Transverse colon (tissue), 4 donors: ENCODE measurements at regions not wholly inside any gene's neighbourhood (a gene's known extent, or its start where the extent isn't known, plus 50 kb on each side); places are given as distances from the start of the nearest gene placed in this dataset.

Experiments
- DNase-seq: peaks from one replicate; pipeline ENCODE4 v3.0.0-alpha.2; 2019
- H3K27ac ChIP-seq, 4 donors: fragments of 200-600 bp; sonication (generic); 2 replicates each; pipeline ENCODE4 v1.5.1; 2016 to 2018; ENCODE audit warnings: inconsistent platforms in 4 of 4
- H3K27me3 ChIP-seq: fragments of 200-600 bp; sonication (generic); 2 replicates; pipeline ENCODE4 v1.5.1; 2017; ENCODE audit warnings: inconsistent platforms
- H3K36me3 ChIP-seq, 4 donors: fragments of 200-600 bp; sonication (generic); 2 replicates each; pipeline ENCODE4 v1.5.1; 2017 to 2019; ENCODE audit warnings: inconsistent platforms in 4 of 4
- H3K4me1 ChIP-seq, 4 donors: fragments of 200-600 bp; sonication (generic); 2 replicates each; pipeline ENCODE4 v1.5.1; 2017 to 2020; ENCODE audit warnings: inconsistent platforms in 4 of 4
- H3K4me3 ChIP-seq, 4 donors: fragments of 200-600 bp; sonication (generic); 1 replicate in 1 of 4; 2 replicates in 3 of 4; pipeline versions ENCODE4 v1.5.1 to v1.6.1; 2017 to 2019; ENCODE audit warnings: inconsistent platforms in 4 of 4
- H3K9me3 ChIP-seq, 2 donors: fragments of 200-600 bp; sonication (generic); 2 replicates each; pipeline ENCODE4 v1.5.1; 2017 to 2019; ENCODE audit warnings: inconsistent platforms in 2 of 2
- CTCF ChIP-seq, 5 experiments: fragments of 200-600 bp in 3 of 5; fragments of 450-650 bp in 2 of 5; sonication (generic) in 3 of 5; IDR thresholded peaks; 1 replicate in 2 of 5; 2 replicates in 3 of 5; pipeline ENCODE4 v1.5.1; 2016 to 2017; ENCODE audit warnings: antibody characterized with exemption in 5 of 5, inconsistent platforms in 3 of 5, mild to moderate bottlenecking in 2 of 5, moderate library complexity in 1 of 5
- EP300 ChIP-seq: sonication (generic); formaldehyde crosslinking; IDR thresholded peaks from one replicate; pipeline ENCODE4 v1.6.1; 2017; ENCODE audit warnings: antibody characterized with exemption, low read depth
- POLR2A ChIP-seq: fragments of 450-650 bp; IDR thresholded peaks from one replicate; pipeline ENCODE4 v1.6.1; 2016; ENCODE audit warnings: antibody characterized with exemption, mild to moderate bottlenecking, moderate library complexity
- POLR2AphosphoS5 ChIP-seq, 3 donors: sonication (generic); formaldehyde crosslinking; IDR thresholded peaks; one replicate each; pipeline ENCODE4 v1.6.1; 2016; ENCODE audit warnings: antibody characterized with exemption in 3 of 3
- WGBS, 2 donors: methylation state at CpG; one replicate each; pipeline ENCODE4 v1.1.5; 2018; ENCODE audit warnings: low coverage in 1 of 2; 5-methylcytosine and 5-hydroxymethylcytosine counted together
- in situ Hi-C, 4 donors: fragments of 200-750 bp; cut with MboI; loops; one replicate each; pipeline versions ENCODE4 v1.15.0 to v1.15.1; 2017; ENCODE audit warnings: low sequenced_read_pairs in 3 of 4, low pct_ligation_motif_present in 1 of 4, low pct_unique_long_range_greater_than_20kb in 1 of 4
- intact Hi-C: fragments of 100-400 bp; cut with DNase I; formaldehyde crosslinking; loops from one replicate; pipeline ENCODE4 v1.15.1; 2023; ENCODE audit warnings: low total_unique reads

- WGBS, 2 donors = 76% methylated on average over 6 of the region's 6 CpGs; no CpG with 5 or more reads in 1 of the 2 donors
- no peak overlapping the region for H3K27ac ChIP-seq
Measured at GRCh38 chr20:22944936-22945335, 90.2 kb upstream of the SSTR4 start.

GRCh38 chr20:22946596-22946995 is 88.5 kb upstream of the SSTR4 start:
- Histone ChIP-seq H3K36me3 (no peaks in the 10 kb centered on the region), H3K27ac (no peak overlapping the region), H3K27me3 (no peaks in the 10 kb centered on the region), H3K4me1 (no peaks in the 10 kb centered on the region), H3K4me3 (no peak overlapping the region), H3K9me3 (no peaks in the 10 kb centered on the region)
- in situ Hi-C loops (no loop called here), intact Hi-C loops (no loop called here)
- DNase-seq = no peak
- 32 to 60% methylated on average over 1 to 2 of the region's 2 CpGs for WGBS, 2 donors
- TF ChIP-seq CTCF (IDR thresholded peaks at IDR 0.05) (no peak), POLR2A (no peak), POLR2AphosphoS5 (IDR thresholded peaks at IDR 0.05) (no peak), EP300 (no peak)

More at GRCh38 chr20:22944936-22945335, 90.2 kb upstream of the SSTR4 start:
- H3K4me1 ChIP-seq = no peaks in the 10 kb centered on the region
- no peaks in the 10 kb centered on the region for H3K27me3 ChIP-seq
- H3K9me3 ChIP-seq = no peaks in the 10 kb centered on the region
- no peaks in the 10 kb centered on the region for H3K36me3 ChIP-seq
- no peak for DNase-seq
- no peak overlapping the region for H3K4me3 ChIP-seq
- in situ Hi-C loops = no loop called here
- TF ChIP-seq EP300 (no peak), POLR2A (no peak), CTCF (IDR thresholded peaks at IDR 0.05) (no peak), POLR2AphosphoS5 (IDR thresholded peaks at IDR 0.05) (no peak)
- intact Hi-C loops = no loop called here

GRCh38 chr20:22949331-22950109 is 85.6 kb upstream of the SSTR4 start:
- in situ Hi-C loops (no loop called here), intact Hi-C loops (no loop called here)
- no peak overlapping the region for H3K27ac ChIP-seq
- no peak for TF ChIP-seq POLR2AphosphoS5 (IDR thresholded peaks at IDR 0.05)
- TF ChIP-seq CTCF (IDR thresholded peaks at IDR 0.05) = no peak
- no peak for TF ChIP-seq POLR2A
- TF ChIP-seq EP300 = no peak
- H3K27me3 ChIP-seq = no peaks in the 10 kb centered on the region
- H3K4me3 ChIP-seq = no peak overlapping the region
- no peaks in the 10 kb centered on the region for H3K36me3 ChIP-seq
- H3K9me3 ChIP-seq = no peaks in the 10 kb centered on the region
- H3K4me1 ChIP-seq = no peaks in the 10 kb centered on the region
- no peak for DNase-seq
- 52 to 72% methylated on average over 3 to 5 of the region's 5 CpGs for WGBS, 2 donors

- intact Hi-C loops (no loop called here), in situ Hi-C loops (no loop called here)
- no peaks in the 10 kb centered on the region for H3K4me1 ChIP-seq
- WGBS, 2 donors = 86 to 100% methylated on average over 1 of the region's 1 CpG
- H3K27ac ChIP-seq = no peak overlapping the region
- H3K27me3 ChIP-seq = no peaks in the 10 kb centered on the region
- no peaks in the 10 kb centered on the region for H3K36me3 ChIP-seq
- TF ChIP-seq POLR2AphosphoS5 (IDR thresholded peaks at IDR 0.05) (no peak), EP300 (no peak), CTCF (IDR thresholded peaks at IDR 0.05) (no peak), POLR2A (no peak)
- no peak for DNase-seq
- H3K4me3 ChIP-seq = no peak overlapping the region
- no peaks in the 10 kb centered on the region for H3K9me3 ChIP-seq
Measured at GRCh38 chr20:22951966-22952365, 83.1 kb upstream of the SSTR4 start.
